ENCODE measurements at regions not wholly inside any gene's neighbourhood (a gene's known extent, or its start where the extent isn't known, plus 50 kb on each side); places are given as distances from the start of the nearest gene placed in this dataset.

DNA sequence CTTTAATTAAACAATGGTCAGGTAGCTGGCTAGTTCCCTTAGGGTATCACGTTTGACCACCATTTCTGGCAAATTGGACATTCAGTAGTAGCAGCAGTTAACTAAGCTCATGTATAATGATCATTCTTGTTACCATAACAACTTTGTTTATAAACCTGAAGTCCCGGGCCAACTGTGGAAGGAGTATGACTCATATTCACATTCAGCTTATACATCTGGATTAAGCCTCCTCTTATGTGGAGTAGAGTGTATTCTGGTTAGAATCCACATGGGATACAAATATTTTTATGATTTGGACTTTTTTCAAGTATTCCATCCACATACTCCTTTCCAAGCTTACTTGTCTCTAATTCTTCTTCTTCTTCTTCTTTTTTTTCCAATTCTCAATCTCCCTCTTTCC is 70.3 kb upstream of the ZSWIM2 start:
- H3K4me1 ChIP-seq (ENCODE audit: control insufficient read depth, insufficient read depth, low read length): peaks cover 2% of the 10 kb centered on the region
- no CpG with 5 or more reads among the region's 2 CpGs for WGBS (ENCODE audit: insufficient coverage)
- no peaks in the 10 kb centered on the region for H3K27me3 ChIP-seq (ENCODE audit: control insufficient read depth, insufficient read depth, low read length)
- peak overlapping the region; percentile 88 for H3K27ac ChIP-seq (ENCODE audit: low read length)
- H3K4me3 ChIP-seq (ENCODE audit: low read length): no peak overlapping the region
- no peaks in the 10 kb centered on the region for H3K9me3 ChIP-seq (replicated peaks; ENCODE audit: control insufficient read depth, low read depth, low read length)
- H3K36me3 ChIP-seq (ENCODE audit: control insufficient read depth, insufficient read depth, low read length): no peaks in the 10 kb centered on the region
- DNase-seq: peak; percentile 97

DNA sequence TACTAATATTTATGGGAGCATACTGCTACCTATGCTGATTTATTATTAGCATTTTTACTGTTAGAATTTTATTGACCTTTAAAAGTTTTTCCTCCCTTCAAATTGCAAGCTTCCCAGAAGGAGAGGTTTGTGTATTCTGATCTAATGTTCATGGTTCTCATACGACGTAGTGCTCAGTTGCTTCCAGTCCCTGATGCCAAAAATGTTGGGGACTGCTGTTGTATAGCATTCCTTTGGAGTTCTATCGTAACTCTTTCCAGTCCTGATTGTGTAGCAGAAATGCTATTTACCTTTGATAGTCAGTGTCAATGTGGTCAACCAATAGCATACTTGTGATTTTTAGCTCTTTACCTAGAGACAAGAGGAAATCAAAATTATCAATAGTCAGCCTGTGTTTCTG is 69.5 kb upstream of the ZSWIM2 start:
- peak; percentile 95 for DNase-seq
- Histone ChIP-seq H3K27me3 (ENCODE audit: control insufficient read depth, insufficient read depth, low read length) (no peaks in the 10 kb centered on the region), H3K36me3 (ENCODE audit: control insufficient read depth, insufficient read depth, low read length) (no peaks in the 10 kb centered on the region), H3K4me1 (ENCODE audit: control insufficient read depth, insufficient read depth, low read length) (peaks cover 2% of the 10 kb centered on the region), H3K9me3 (replicated peaks; ENCODE audit: control insufficient read depth, low read depth, low read length) (no peaks in the 10 kb centered on the region), H3K27ac (ENCODE audit: low read length) (peak overlapping the region; percentile 88), H3K4me3 (ENCODE audit: low read length) (no peak overlapping the region)
- 20% methylated on average over 1 of the region's 3 CpGs for WGBS (ENCODE audit: insufficient coverage)

DNA sequence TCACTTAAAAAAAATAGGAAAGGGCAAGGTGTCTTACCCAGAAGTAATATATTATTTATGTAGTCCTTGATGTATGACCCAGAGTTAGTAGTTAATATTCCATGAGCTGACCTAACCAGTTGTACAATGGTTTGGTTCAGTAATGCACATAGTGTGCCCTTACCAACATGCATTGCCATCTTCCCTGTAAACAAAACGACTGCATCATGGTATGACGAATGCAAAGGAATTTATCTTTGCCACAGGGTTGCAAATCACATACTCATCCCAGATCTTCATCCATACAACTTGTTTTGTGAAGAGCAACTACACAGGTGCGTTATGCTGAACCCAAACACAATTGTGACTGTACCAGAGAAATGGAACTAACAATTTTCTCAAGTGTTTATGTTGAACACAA is 68.9 kb upstream of the ZSWIM2 start:
- Histone ChIP-seq H3K4me1 (ENCODE audit: control insufficient read depth, insufficient read depth, low read length) (peaks cover 2% of the 10 kb centered on the region), H3K36me3 (ENCODE audit: control insufficient read depth, insufficient read depth, low read length) (no peaks in the 10 kb centered on the region), H3K9me3 (replicated peaks; ENCODE audit: control insufficient read depth, low read depth, low read length) (no peaks in the 10 kb centered on the region), H3K27me3 (ENCODE audit: control insufficient read depth, insufficient read depth, low read length) (no peaks in the 10 kb centered on the region), H3K4me3 (ENCODE audit: low read length) (no peak overlapping the region), H3K27ac (ENCODE audit: low read length) (peak overlapping the region; percentile 88)
- peak; percentile 8 for DNase-seq
- WGBS (ENCODE audit: insufficient coverage): no CpG with 5 or more reads among the region's 3 CpGs

DNA sequence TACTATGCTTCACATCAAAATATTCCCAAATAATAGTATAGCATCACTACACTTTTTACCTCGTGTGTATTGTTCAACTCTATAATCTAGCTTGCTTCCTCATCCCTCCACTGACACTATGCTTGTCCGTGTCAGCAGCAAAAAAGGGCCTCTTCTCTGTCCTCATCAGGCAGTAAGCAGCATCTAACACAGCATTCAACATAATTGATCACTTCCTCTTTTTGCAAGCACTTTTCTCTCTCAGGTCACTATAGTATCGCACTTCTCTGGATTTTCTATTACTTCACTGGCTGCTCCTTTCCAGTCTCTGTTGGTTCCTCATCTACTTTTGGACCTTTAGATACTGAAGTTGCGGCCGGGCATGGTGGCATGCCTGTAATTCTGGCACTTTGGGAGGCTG is 64.9 kb upstream of the ZSWIM2 start:
- Histone ChIP-seq H3K36me3 (ENCODE audit: control insufficient read depth, insufficient read depth, low read length) (no peaks in the 10 kb centered on the region), H3K27ac (ENCODE audit: low read length) (no peak overlapping the region), H3K9me3 (replicated peaks; ENCODE audit: control insufficient read depth, low read depth, low read length) (no peaks in the 10 kb centered on the region), H3K4me3 (ENCODE audit: low read length) (no peak overlapping the region), H3K27me3 (ENCODE audit: control insufficient read depth, insufficient read depth, low read length) (no peaks in the 10 kb centered on the region), H3K4me1 (ENCODE audit: control insufficient read depth, insufficient read depth, low read length) (no peaks in the 10 kb centered on the region)
- 58% methylated on average over 5 of the region's 5 CpGs for WGBS (ENCODE audit: insufficient coverage)
- DNase-seq: peak; percentile 16

DNA sequence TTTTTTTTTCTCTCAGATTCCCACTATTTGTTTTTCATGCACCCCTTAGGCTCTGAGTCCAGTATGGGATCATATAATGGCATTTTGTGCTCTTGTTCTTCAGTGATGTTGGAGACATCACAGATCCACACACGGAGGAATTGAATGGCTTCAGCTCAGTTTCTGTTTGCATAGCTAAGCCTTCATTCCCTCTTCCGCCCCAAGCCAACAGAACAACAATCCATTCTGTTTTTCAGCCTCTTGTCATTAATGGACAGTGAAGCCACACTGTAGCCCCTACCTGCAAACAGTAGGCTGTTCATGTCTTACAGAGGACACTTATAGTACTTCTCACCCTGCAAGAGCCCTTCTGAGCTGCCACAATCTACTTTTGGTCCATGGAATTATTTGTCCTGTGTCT is 64.0 kb upstream of the ZSWIM2 start:
- H3K27me3 ChIP-seq (ENCODE audit: control insufficient read depth, insufficient read depth, low read length): no peaks in the 10 kb centered on the region
- H3K36me3 ChIP-seq (ENCODE audit: control insufficient read depth, insufficient read depth, low read length): no peaks in the 10 kb centered on the region
- H3K4me1 ChIP-seq (ENCODE audit: control insufficient read depth, insufficient read depth, low read length): no peaks in the 10 kb centered on the region
- H3K4me3 ChIP-seq (ENCODE audit: low read length): no peak overlapping the region
- DNase-seq: no peak
- no peak overlapping the region for H3K27ac ChIP-seq (ENCODE audit: low read length)
- WGBS (ENCODE audit: insufficient coverage): 88% methylated on average over 2 of the region's 2 CpGs
- no peaks in the 10 kb centered on the region for H3K9me3 ChIP-seq (replicated peaks; ENCODE audit: control insufficient read depth, low read depth, low read length)

DNA sequence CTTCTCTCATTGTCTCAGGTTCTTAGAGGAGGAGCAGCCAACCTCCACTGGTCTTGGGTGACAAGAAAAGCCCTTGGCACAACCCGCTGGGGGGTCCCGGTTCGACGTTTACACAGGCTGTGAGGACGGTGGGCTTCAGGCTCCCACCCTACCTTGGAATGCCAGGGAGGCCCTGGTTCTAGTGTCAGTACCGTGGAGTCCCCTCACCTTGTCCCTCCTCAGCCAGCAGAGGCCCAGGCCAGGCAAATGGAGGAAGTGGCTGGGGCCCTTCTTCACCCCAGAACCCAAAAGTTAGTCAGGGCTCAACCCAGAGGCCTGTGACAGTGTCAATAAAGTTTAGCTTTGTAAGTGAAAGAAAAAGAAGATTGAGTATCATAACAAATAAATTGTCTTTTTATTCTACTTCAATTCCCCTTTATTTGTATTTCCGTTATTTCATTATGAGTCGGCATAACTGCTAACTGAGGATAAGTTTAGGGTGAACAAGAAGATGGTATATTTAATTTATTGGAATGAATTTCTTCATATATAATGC is 62.6 kb upstream of the ZSWIM2 start:
- DNase-seq: no peak
- no peaks in the 10 kb centered on the region for H3K4me1 ChIP-seq (ENCODE audit: control insufficient read depth, insufficient read depth, low read length)
- 69% methylated on average over 2 of the region's 8 CpGs for WGBS (ENCODE audit: insufficient coverage)
- no peaks in the 10 kb centered on the region for H3K9me3 ChIP-seq (replicated peaks; ENCODE audit: control insufficient read depth, low read depth, low read length)
- H3K36me3 ChIP-seq (ENCODE audit: control insufficient read depth, insufficient read depth, low read length): no peaks in the 10 kb centered on the region
- H3K27me3 ChIP-seq (ENCODE audit: control insufficient read depth, insufficient read depth, low read length): no peaks in the 10 kb centered on the region
- H3K27ac ChIP-seq (ENCODE audit: low read length): no peak overlapping the region
- H3K4me3 ChIP-seq (ENCODE audit: low read length): no peak overlapping the region

DNA sequence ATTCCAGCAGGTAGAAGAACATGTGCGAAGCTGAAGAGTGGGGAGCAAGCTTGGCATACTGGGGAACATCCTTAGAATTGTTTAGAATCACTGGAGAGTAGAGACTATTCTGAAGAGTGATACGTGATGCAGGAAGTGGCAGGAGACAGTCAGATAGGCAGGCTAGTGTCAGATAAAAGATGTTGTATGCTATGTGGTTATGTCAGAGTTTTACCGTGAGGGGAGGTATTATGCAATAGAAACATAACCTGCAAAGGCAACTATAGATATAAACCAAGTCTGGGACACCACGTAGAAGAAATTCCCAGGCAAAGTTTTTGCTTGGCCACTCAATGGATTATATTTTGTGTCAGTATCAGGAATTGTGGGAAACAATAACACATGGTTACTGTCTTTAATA is 62.0 kb upstream of the ZSWIM2 start:
- H3K4me3 ChIP-seq (ENCODE audit: low read length): no peak overlapping the region
- no peaks in the 10 kb centered on the region for H3K4me1 ChIP-seq (ENCODE audit: control insufficient read depth, insufficient read depth, low read length)
- no peak overlapping the region for H3K27ac ChIP-seq (ENCODE audit: low read length)
- no peaks in the 10 kb centered on the region for H3K27me3 ChIP-seq (ENCODE audit: control insufficient read depth, insufficient read depth, low read length)
- WGBS (ENCODE audit: insufficient coverage): 100% methylated on average over 2 of the region's 4 CpGs
- H3K36me3 ChIP-seq (ENCODE audit: control insufficient read depth, insufficient read depth, low read length): no peaks in the 10 kb centered on the region
- no peaks in the 10 kb centered on the region for H3K9me3 ChIP-seq (replicated peaks; ENCODE audit: control insufficient read depth, low read depth, low read length)
- no peak for DNase-seq

DNA sequence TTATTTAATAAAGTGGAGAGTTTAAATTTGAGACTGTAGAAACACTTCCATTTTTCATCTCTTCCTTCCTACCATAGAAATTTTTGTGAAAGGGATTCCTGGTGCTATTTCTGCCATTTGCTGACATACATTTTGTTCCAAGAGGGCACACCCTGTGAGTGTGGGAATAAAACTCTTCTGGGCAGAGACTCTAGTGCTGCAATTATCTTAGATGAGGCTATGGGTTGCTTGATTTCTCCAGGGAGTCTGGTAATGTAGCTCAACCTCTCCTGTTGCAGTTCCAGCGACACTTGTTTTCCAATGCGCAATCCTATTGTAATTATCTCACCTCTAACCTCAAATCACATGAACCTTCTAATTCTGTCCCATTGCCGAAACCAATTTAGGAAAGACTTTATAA is 60.1 kb upstream of the ZSWIM2 start:
- WGBS (ENCODE audit: insufficient coverage): no CpG with 5 or more reads among the region's 3 CpGs
- DNase-seq: peak; percentile 35

DNA sequence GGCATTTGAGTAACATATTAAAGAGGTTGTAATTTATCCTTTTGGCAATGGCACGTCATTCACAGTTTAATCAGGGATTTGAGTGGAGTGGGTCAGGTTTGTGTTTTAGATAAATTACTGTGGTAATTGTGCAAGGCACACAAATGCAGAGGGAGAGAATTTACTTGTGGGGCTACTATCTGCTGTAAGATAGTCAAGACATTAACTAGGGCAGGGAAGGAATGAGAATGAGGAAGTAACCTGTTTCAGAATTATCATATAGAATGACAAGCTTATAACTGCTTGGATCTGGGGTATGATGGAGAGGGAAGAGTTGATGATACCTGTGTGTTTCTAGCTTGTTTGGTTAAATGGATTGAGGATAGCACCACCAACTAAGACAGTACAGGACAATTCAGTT is 58.9 kb upstream of the ZSWIM2 start:
- no peak overlapping the region for H3K27ac ChIP-seq (ENCODE audit: low read length)
- no peaks in the 10 kb centered on the region for H3K4me1 ChIP-seq (ENCODE audit: control insufficient read depth, insufficient read depth, low read length)
- H3K9me3 ChIP-seq (replicated peaks; ENCODE audit: control insufficient read depth, low read depth, low read length): no peaks in the 10 kb centered on the region
- 73% methylated on average over 1 of the region's 1 CpG for WGBS (ENCODE audit: insufficient coverage)
- H3K4me3 ChIP-seq (ENCODE audit: low read length): no peak overlapping the region
- H3K27me3 ChIP-seq (ENCODE audit: control insufficient read depth, insufficient read depth, low read length): no peaks in the 10 kb centered on the region
- DNase-seq: no peak
- H3K36me3 ChIP-seq (ENCODE audit: control insufficient read depth, insufficient read depth, low read length): no peaks in the 10 kb centered on the region

More for the DNA sequence above, 60.1 kb upstream of the ZSWIM2 start:
- no peaks in the 10 kb centered on the region for H3K36me3 ChIP-seq (ENCODE audit: control insufficient read depth, insufficient read depth, low read length)
- H3K27me3 ChIP-seq (ENCODE audit: control insufficient read depth, insufficient read depth, low read length): no peaks in the 10 kb centered on the region
- no peak overlapping the region for H3K4me3 ChIP-seq (ENCODE audit: low read length)
- no peaks in the 10 kb centered on the region for H3K4me1 ChIP-seq (ENCODE audit: control insufficient read depth, insufficient read depth, low read length)
- H3K27ac ChIP-seq (ENCODE audit: low read length): no peak overlapping the region
- H3K9me3 ChIP-seq (replicated peaks; ENCODE audit: control insufficient read depth, low read depth, low read length): no peaks in the 10 kb centered on the region

DNA sequence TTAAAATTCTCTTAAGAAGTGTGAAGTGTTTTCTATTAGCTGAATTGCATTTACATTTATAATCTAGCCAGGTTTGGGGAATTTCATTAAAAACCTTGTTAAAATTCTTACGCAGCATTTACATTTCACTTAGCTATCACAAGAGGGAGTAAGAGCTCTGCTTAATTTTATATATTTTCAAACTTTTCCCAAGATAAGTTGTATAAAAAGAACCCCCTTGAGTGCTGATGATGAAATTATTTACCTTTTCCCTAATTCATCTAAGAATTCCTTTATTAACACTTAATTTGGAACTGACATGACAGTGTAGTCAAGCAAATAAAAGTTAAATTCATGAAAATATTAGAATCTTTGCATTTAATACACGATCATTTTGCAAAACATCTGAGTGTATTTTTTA is 54.2 kb upstream of the ZSWIM2 start:
- no peak overlapping the region for H3K27ac ChIP-seq (ENCODE audit: low read length)
- H3K4me1 ChIP-seq (ENCODE audit: control insufficient read depth, insufficient read depth, low read length): no peaks in the 10 kb centered on the region
- WGBS (ENCODE audit: insufficient coverage): no CpG with 5 or more reads among the region's 2 CpGs
- peak; percentile 57 for DNase-seq
- no peak overlapping the region for H3K4me3 ChIP-seq (ENCODE audit: low read length)
- no peaks in the 10 kb centered on the region for H3K9me3 ChIP-seq (replicated peaks; ENCODE audit: control insufficient read depth, low read depth, low read length)
- H3K27me3 ChIP-seq (ENCODE audit: control insufficient read depth, insufficient read depth, low read length): no peaks in the 10 kb centered on the region
- H3K36me3 ChIP-seq (ENCODE audit: control insufficient read depth, insufficient read depth, low read length): no peaks in the 10 kb centered on the region

Measured in muscle of leg (tissue), 3 donors.